Spleen (tissue), 7 donors: ENCODE measurements at regions not wholly inside any gene's neighbourhood (a gene's known extent, or its start where the extent isn't known, plus 50 kb on each side); places are given as distances from the start of the nearest gene placed in this dataset.

Source experiments
- CTCF ChIP-seq, 11 experiments: fragments of 200-600 bp in 7 of 11; fragments of 450-650 bp in 4 of 11; sonication (generic) in 4 of 11; IDR thresholded peaks in 8 of 11; conservative IDR thresholded peaks in 3 of 11; 1 replicate in 7 of 11; 2 replicates in 4 of 11; pipeline versions ENCODE4 v1.4.0 to v1.8.0; 2016 to 2021; ENCODE audit warnings: antibody characterized with exemption in 11 of 11, inconsistent platforms in 4 of 11, mild to moderate bottlenecking in 1 of 11
- POLR2AphosphoS5 ChIP-seq, 3 donors: sonication (generic); formaldehyde crosslinking; IDR thresholded peaks; one replicate each; pipeline ENCODE4 v1.5.1; 2017; ENCODE audit warnings: antibody characterized with exemption in 3 of 3
- donor health status: DM: no; HTN: no; CAD: no; lungs with moderate emphysema.
- donor health status: DM: no; HTN: no; CAD: no.
- donor health status: DM: no; HTN: no; CAD: no.

GRCh38 chr9:14006386-14007187 is 307.4 kb downstream of the NFIB start:
- TF ChIP-seq POLR2AphosphoS5 (IDR thresholded peaks at IDR 0.05) (no peak), CTCF (IDR thresholded peaks at IDR 0.05 in 8 of 11, conservative IDR thresholded peaks at IDR 0.05 in 3 of 11) (no peak)
